KMS-11 (cell line): ENCODE measurements at regions not wholly inside any gene's neighbourhood (a gene's known extent, or its start where the extent isn't known, plus 50 kb on each side); places are given as distances from the start of the nearest gene placed in this dataset.

ENCODE experiments used
- H2AFZ ChIP-seq: fragments of 200-600 bp; sonication (generic); 2 replicates; pipeline ENCODE4 v1.6.1; 2016; ENCODE audit warnings: antibody characterized with exemption, mixed run types, low read depth
- H3K27ac ChIP-seq: fragments of 200-600 bp; sonication (generic); 2 replicates; pipeline ENCODE4 v1.6.1; 2016; ENCODE audit warnings: mild to moderate bottlenecking, mixed run types
- H3K27me3 ChIP-seq: fragments of 200-600 bp; sonication (generic); 2 replicates; pipeline ENCODE4 v1.6.1; 2017; ENCODE audit warnings: mild to moderate bottlenecking, low read depth, mixed run types, moderate library complexity; ENCODE audit not compliant: insufficient read depth
- H3K36me3 ChIP-seq: fragments of 200-600 bp; sonication (generic); 2 replicates; pipeline ENCODE4 v1.6.1; 2017; ENCODE audit warnings: mild to moderate bottlenecking, mixed run types; ENCODE audit not compliant: insufficient read depth
- H3K4me1 ChIP-seq: fragments of 200-600 bp; sonication (generic); 2 replicates; pipeline ENCODE4 v1.6.1; 2016; ENCODE audit warnings: mild to moderate bottlenecking, low read depth, mixed run types; ENCODE audit not compliant: poor library complexity, severe bottlenecking
- H3K4me2 ChIP-seq: fragments of 200-600 bp; sonication (generic); 2 replicates; pipeline ENCODE4 v1.7.0; 2016; ENCODE audit warnings: mild to moderate bottlenecking, mixed run types
- H3K4me3 ChIP-seq: fragments of 200-600 bp; sonication (generic); IDR thresholded peaks from 2 replicates; pipeline ENCODE4 v1.6.1; 2017; ENCODE audit warnings: low read depth, low read length, mixed read lengths; ENCODE audit not compliant: insufficient read depth
- H3K79me2 ChIP-seq: fragments of 200-600 bp; sonication (generic); 2 replicates; pipeline ENCODE4 v1.6.1; 2016; ENCODE audit warnings: low read depth, mixed run types; ENCODE audit not compliant: insufficient read depth
- H3K9ac ChIP-seq: fragments of 200-600 bp; sonication (generic); 2 replicates; pipeline ENCODE4 v1.6.1; 2016; ENCODE audit warnings: mild to moderate bottlenecking, mixed run types
- H4K20me1 ChIP-seq: fragments of 200-600 bp; sonication (generic); 2 replicates; pipeline ENCODE4 v1.6.1; 2016; ENCODE audit warnings: mild to moderate bottlenecking, mixed run types; ENCODE audit not compliant: insufficient read depth
- TF ChIP-seq, protein P1 (sequence below): fragments of 200-600 bp; sonication (generic); conservative IDR thresholded peaks from 2 replicates; pipeline ENCODE4 v1.6.1; 2017; ENCODE audit warnings: low read depth, mild to moderate bottlenecking, antibody characterized with exemption, low read length, moderate library complexity, mixed read lengths

DNA sequence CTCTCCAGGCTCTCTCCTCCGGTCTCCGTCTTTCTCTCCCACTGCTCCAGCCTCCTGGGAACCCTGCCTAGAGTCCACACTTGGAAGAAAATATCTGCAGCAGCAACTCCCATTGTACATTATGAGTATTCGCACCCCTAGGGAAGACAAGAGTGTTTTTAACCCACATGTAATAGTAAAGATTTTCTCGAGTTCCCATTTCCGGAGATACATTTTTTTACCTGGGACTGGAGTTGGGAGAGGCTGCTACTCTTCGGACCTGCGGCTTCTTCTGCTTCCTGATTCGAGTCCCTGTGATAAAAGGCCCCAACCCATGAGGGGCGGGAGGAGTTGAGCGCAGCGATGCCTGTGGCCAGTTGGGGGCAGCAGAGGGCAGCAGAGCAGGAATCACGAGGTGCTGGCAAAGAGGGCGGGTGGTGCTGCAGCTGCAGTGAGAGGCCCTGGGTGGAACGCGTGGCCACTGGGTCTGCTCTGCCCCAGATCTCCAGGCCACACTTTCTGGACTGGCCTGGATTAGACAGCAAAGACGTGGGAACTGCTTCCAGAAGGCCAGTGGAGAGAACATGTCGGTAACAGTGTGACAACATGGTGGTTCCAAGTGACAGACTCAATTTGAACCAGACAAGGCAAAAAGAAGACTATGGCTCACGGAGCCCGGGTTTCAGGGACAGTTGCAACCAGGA lies 221.0 kb upstream of the CSF3R start:
- H3K4me1 ChIP-seq = no peaks in the 10 kb centered on the region
- no peak overlapping the region for H3K4me3 ChIP-seq
- no peaks in the 10 kb centered on the region for H4K20me1 ChIP-seq
- no peaks in the 10 kb centered on the region for H3K79me2 ChIP-seq
- H3K36me3 ChIP-seq = no peaks in the 10 kb centered on the region
- H3K9ac ChIP-seq = no peak overlapping the region
- no peak overlapping the region for H3K27ac ChIP-seq
- H3K27me3 ChIP-seq = peaks cover 46% of the 10 kb centered on the region; the same call in 1 of the 2 replicates
- TF ChIP-seq, protein P1, sequence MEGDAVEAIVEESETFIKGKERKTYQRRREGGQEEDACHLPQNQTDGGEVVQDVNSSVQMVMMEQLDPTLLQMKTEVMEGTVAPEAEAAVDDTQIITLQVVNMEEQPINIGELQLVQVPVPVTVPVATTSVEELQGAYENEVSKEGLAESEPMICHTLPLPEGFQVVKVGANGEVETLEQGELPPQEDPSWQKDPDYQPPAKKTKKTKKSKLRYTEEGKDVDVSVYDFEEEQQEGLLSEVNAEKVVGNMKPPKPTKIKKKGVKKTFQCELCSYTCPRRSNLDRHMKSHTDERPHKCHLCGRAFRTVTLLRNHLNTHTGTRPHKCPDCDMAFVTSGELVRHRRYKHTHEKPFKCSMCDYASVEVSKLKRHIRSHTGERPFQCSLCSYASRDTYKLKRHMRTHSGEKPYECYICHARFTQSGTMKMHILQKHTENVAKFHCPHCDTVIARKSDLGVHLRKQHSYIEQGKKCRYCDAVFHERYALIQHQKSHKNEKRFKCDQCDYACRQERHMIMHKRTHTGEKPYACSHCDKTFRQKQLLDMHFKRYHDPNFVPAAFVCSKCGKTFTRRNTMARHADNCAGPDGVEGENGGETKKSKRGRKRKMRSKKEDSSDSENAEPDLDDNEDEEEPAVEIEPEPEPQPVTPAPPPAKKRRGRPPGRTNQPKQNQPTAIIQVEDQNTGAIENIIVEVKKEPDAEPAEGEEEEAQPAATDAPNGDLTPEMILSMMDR = peak; percentile 83
- H3K4me2 ChIP-seq = no peak overlapping the region
- H2AFZ ChIP-seq = no peak overlapping the region

DNA sequence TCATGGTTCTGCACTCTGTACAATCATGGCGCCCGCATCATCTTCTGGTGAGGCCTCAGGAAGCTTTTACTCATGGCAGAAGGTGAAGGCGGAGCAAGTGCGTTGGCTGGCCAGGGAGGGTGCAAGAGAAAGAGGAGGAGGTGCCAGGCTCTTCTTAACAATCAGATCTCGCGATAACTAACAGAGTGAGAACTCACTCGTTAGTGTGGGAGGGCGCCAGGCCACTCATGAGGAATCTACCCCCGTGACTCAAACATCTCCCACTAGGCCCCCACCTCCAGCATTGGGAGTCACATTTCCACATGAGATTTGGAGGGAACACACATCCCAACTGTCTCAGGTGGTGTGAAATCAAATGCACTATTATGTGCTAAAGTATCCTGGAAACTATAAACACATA lies 220.2 kb upstream of the CSF3R start:
- TF ChIP-seq, protein P1 = no peak
- H3K27me3 ChIP-seq = peaks cover 51% of the 10 kb centered on the region; the same call in 1 of the 2 replicates

DNA sequence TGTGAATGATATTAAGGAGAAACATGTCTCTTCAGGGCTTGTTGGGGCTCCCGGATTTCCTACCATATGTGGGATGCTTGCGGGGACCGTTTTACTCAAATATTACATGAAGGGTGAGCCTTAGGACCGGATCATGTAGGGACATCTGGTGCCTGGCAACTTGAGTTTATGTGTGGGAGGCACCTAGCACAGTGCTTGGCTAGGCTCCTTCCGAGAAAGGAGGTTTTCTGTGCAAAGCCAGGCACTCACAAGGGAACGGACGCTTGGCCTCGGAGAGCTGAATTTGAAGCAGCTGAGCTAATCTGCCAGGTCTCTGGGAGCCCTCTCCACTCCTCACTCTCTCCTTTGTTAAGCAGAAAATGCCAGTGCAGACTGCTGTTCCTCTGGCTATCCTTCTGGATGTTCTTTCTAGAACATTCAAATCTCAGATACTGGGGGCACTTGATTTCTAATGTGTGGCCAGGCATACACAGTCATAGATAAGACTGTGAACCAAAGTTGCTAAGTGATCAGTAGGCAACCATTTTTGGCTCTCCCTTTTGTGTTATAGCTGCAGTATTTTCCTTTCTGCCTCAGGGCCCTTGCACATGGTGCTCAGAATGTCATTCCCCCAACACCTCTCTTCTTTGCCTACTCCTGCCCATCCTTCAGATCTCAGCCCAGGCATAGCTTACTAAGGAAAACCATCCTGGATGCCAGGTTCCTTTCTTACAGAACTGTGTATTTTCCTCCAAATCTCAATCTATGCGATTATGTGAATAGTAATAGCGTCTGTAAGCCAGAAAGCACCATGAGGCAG lies 216.6 kb upstream of the CSF3R start:
- peaks cover 52% of the 10 kb centered on the region; the same call in 1 of the 2 replicates for H3K27me3 ChIP-seq
- H3K36me3 ChIP-seq = no peaks in the 10 kb centered on the region
- no peak overlapping the region for H2AFZ ChIP-seq

More for the DNA sequence above, 220.2 kb upstream of the CSF3R start:
- Histone ChIP-seq H3K79me2 (no peaks in the 10 kb centered on the region), H2AFZ (no peak overlapping the region), H3K4me3 (no peak overlapping the region), H3K9ac (no peak overlapping the region), H3K4me2 (no peak overlapping the region), H3K4me1 (no peaks in the 10 kb centered on the region), H3K27ac (no peak overlapping the region), H4K20me1 (no peaks in the 10 kb centered on the region), H3K36me3 (no peaks in the 10 kb centered on the region)

DNA sequence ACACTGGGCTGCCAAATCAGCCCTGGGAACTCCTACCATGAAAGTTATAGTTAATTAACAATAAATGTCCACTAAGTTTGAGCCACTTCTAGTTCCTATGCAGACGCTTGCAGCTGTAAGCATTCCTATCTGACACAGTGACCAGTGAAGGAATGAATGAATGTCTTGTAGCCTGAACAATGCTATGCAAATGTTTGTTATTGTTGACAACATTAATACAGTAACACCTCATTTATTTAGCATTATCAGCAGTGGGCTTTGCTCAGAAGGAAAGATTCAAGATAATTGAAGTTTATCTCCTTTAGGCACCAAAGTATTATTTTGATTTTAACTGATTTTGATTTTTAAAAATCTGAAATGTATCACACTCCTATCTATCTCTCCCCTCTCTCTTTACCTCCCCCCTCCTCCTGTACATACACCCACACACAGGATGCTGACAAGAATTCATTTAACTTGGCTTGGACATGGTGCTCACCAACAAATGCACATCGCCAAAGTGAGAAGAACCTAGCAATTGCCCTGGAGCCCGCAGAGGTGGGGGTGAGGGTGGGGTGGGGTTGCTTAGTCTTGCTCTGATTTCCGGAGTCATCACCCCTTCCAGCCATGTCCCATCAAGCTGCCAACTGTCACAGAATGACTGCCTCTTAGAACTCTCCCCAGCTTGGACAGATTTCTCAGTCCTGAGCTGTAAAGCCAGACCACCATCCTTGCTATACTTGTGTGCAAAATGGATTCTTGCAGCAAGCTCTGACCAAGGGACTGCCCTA lies 215.3 kb upstream of the CSF3R start:
- TF ChIP-seq, protein P1 = no peak
- Histone ChIP-seq H3K27ac (no peak overlapping the region), H3K36me3 (no peaks in the 10 kb centered on the region), H4K20me1 (no peaks in the 10 kb centered on the region), H3K9ac (no peak overlapping the region), H3K79me2 (no peaks in the 10 kb centered on the region), H2AFZ (no peak overlapping the region), H3K4me1 (no peaks in the 10 kb centered on the region), H3K4me3 (no peak overlapping the region), H3K4me2 (no peak overlapping the region), H3K27me3 (peaks cover 47% of the 10 kb centered on the region; the same call in 1 of the 2 replicates)

More for the DNA sequence above, 216.6 kb upstream of the CSF3R start:
- Histone ChIP-seq H4K20me1 (no peaks in the 10 kb centered on the region), H3K4me3 (no peak overlapping the region), H3K4me2 (no peak overlapping the region), H3K79me2 (no peaks in the 10 kb centered on the region), H3K27ac (no peak overlapping the region), H3K9ac (no peak overlapping the region), H3K4me1 (no peaks in the 10 kb centered on the region)
- TF ChIP-seq, protein P1 = no peak
